ENCODE measurements at regions not wholly inside any gene's neighbourhood (a gene's known extent, or its start where the extent isn't known, plus 50 kb on each side); places are given as distances from the start of the nearest gene placed in this dataset.

DNA sequence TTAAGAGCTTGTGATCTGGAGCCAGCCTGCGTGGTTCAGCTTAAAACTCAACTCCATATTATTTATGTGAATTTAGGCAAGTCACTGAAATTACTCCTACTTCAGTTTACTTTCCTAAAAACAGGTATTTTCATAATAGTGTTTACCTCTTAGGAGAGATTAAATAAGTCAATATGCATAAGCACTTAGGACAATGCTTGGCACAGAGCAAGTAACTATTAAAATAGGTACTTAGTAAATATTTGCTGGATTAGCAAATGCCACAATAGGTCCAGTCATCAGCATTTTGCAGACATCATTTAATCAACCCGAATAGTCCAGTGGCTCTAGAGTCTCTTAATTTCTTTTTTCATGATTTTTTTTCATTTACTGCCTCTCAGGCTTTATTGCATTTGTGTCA is 78.6 kb upstream of the PTPRK start:
- TF ChIP-seq, protein P1, sequence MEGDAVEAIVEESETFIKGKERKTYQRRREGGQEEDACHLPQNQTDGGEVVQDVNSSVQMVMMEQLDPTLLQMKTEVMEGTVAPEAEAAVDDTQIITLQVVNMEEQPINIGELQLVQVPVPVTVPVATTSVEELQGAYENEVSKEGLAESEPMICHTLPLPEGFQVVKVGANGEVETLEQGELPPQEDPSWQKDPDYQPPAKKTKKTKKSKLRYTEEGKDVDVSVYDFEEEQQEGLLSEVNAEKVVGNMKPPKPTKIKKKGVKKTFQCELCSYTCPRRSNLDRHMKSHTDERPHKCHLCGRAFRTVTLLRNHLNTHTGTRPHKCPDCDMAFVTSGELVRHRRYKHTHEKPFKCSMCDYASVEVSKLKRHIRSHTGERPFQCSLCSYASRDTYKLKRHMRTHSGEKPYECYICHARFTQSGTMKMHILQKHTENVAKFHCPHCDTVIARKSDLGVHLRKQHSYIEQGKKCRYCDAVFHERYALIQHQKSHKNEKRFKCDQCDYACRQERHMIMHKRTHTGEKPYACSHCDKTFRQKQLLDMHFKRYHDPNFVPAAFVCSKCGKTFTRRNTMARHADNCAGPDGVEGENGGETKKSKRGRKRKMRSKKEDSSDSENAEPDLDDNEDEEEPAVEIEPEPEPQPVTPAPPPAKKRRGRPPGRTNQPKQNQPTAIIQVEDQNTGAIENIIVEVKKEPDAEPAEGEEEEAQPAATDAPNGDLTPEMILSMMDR (IDR thresholded peaks at IDR 0.05) = no peak
- TF ChIP-seq POLR2A (IDR thresholded peaks at IDR 0.05) (no peak), EP300 (IDR thresholded peaks at IDR 0.05) (no peak)
